Activated CD4-positive, alpha-beta memory T cell treated with anti-CD3 and anti-CD28 coated beads for 36 hours (primary cell): ENCODE measurements at regions not wholly inside any gene's neighbourhood (a gene's known extent, or its start where the extent isn't known, plus 50 kb on each side); places are given as distances from the start of the nearest gene placed in this dataset.

ENCODE experiments used
- CTCF ChIA-PET: fragments of 350-600 bp; sonication (Branson Sonifier 250); formaldehyde crosslinking; loops from one replicate; lab custom pipeline; 2021; ENCODE audit warnings: antibody characterized with exemption, inconsistent platforms; lab: Charles Lee
- POLR2A ChIA-PET: fragments of 350-600 bp; sonication (Branson Sonifier 250); formaldehyde crosslinking; loops from one replicate; lab custom pipeline; 2021; ENCODE audit warnings: antibody characterized with exemption; lab: Charles Lee
- DNase-seq: peaks from one replicate; pipeline ENCODE4 v3.0.0-alpha.2; 2020
- H3K27ac Mint-ChIP-seq: one replicate; pipeline ENCODE4 v1.8.0; 2021; ENCODE audit warnings: mixed read lengths
- H3K27me3 Mint-ChIP-seq: one replicate; pipeline ENCODE4 v1.8.0; 2021; ENCODE audit warnings: mixed read lengths
- H3K36me3 Mint-ChIP-seq: one replicate; pipeline ENCODE4 v1.8.0; 2021; ENCODE audit warnings: mixed read lengths
- H3K4me1 Mint-ChIP-seq: one replicate; pipeline ENCODE4 v1.8.0; 2021; ENCODE audit warnings: low read depth, mixed read lengths
- H3K4me3 Mint-ChIP-seq: one replicate; pipeline ENCODE4 v1.8.0; 2021; ENCODE audit warnings: mild to moderate bottlenecking, mixed read lengths
- H3K9me3 Mint-ChIP-seq: one replicate; pipeline ENCODE4 v1.8.0; 2021; ENCODE audit warnings: mixed read lengths
- intact Hi-C: fragments of 100-400 bp; cut with micrococcal nuclease; formaldehyde crosslinking; loops from one replicate; pipeline ENCODE4 v1.15.1; 2023

DNA sequence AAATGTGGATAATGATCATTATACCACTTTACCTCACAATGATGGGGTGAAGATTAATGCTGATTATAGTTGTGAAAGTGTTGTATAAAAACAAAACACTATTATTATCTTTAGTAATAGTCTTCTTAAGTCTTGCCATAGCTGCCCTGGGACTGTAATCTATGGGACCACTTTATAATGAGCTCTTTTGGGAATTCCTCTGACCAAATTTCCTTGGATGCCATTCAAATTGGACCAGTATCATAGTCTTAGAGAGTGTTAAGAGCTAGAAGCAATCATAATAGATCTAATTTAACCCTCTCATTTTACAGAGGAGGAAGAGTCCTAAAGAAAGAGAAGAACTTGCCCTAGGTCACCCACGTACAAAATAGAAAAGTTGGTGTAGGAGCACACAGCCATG, 457.7 kb upstream of the SLC14A2 start:
- no peaks in the 10 kb centered on the region for H3K36me3 Mint-ChIP-seq
- H3K27me3 Mint-ChIP-seq = peaks cover 6% of the 10 kb centered on the region
- no peak for DNase-seq
- ChIA-PET CTCF (interaction anchor here (1.0 kb wide), 1 partner anchor 56 kb away, joined by 4 read pairs; no protein-coding TSS in a partner anchor), POLR2A (no interaction called here)
- intact Hi-C loops = no loop called here
- H3K4me3 Mint-ChIP-seq = no peak overlapping the region
- H3K4me1 Mint-ChIP-seq = no peaks in the 10 kb centered on the region
- H3K9me3 Mint-ChIP-seq = no peaks in the 10 kb centered on the region
- no peak overlapping the region for H3K27ac Mint-ChIP-seq

DNA sequence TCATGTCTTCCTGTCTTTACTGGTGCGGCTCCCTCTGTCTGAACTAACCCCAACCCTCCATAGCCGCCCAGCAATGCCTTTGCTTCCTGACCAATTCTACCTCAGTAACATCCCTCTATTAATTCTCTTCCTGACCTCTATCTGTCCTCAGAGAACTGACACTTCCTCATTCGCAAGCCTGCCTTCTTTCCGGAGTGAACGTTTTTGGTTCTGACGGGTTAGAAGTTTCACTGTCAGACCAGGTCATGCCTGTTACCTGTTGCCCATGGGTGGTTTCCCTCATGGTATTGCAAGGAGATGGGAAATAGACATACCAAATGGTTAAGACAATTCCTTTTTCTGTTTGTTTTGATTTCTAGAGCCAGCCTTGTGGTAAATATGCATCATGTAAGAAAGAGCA, 453.4 kb upstream of the SLC14A2 start:
- Mint-ChIP-seq H3K36me3 (no peaks in the 10 kb centered on the region), H3K27me3 (peaks cover 9% of the 10 kb centered on the region), H3K9me3 (no peaks in the 10 kb centered on the region), H3K27ac (no peak overlapping the region), H3K4me1 (no peaks in the 10 kb centered on the region), H3K4me3 (no peak overlapping the region)
- POLR2A ChIA-PET = no interaction called here
- DNase-seq = no peak
- CTCF ChIA-PET = no interaction called here
- intact Hi-C loops = no loop called here

DNA sequence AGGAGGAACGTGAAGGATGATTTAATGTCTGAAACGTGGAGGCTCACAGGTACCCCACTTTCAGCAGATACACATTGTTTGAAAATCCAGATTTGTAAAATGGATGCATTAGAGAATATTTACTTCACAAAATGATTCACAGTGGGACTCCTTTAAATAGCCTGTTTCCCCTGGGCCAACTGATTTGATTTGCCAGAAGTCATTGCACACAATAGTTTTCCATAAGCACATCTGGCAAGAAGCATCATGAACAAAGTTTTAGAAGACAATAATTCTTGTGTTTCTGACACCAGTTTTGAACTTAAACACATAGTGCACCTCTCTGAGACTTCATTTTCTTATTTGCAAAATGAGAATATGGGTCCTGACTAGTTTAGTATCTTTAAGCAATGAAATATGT, 451.4 kb upstream of the SLC14A2 start:
- intact Hi-C loops = no loop called here
- POLR2A ChIA-PET = no interaction called here

DNA sequence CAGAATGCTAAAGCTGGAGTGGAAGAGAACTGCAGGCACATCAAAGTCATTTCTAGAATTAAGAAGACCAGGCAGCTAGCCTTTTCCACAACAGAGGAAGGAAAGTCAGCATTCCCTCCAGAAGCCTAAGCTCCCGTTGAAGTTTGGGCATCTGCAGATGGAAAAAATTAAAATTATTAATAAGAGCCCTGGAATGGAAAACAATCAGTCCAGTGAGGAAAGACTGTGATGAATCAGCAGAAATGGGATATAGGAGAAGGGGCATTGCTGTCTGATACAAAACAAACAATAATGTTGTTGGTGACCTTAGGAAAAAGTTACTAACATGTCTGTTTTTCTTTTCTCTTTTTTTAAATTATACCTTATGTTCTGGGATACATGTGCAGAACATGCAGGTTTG, 450.7 kb upstream of the SLC14A2 start:
- Mint-ChIP-seq H3K4me1 (no peaks in the 10 kb centered on the region), H3K9me3 (no peaks in the 10 kb centered on the region), H3K27ac (no peak overlapping the region), H3K4me3 (no peak overlapping the region), H3K27me3 (peaks cover 2% of the 10 kb centered on the region), H3K36me3 (no peaks in the 10 kb centered on the region)
- intact Hi-C loops = no loop called here
- DNase-seq = no peak
- POLR2A ChIA-PET = no interaction called here
- CTCF ChIA-PET = interaction anchor here (1.4 kb wide), 1 partner anchor 48 kb away, joined by 5 read pairs; no protein-coding TSS in a partner anchor

More for the DNA sequence above, 451.4 kb upstream of the SLC14A2 start:
- H3K4me1 Mint-ChIP-seq = no peaks in the 10 kb centered on the region
- no peak for DNase-seq
- H3K9me3 Mint-ChIP-seq = no peaks in the 10 kb centered on the region
- CTCF ChIA-PET = interaction anchor here (1.4 kb wide), 1 partner anchor 49 kb away, joined by 5 read pairs; no protein-coding TSS in a partner anchor
- no peak overlapping the region for H3K27ac Mint-ChIP-seq
- no peaks in the 10 kb centered on the region for H3K36me3 Mint-ChIP-seq
- H3K4me3 Mint-ChIP-seq = no peak overlapping the region
- H3K27me3 Mint-ChIP-seq = peaks cover 5% of the 10 kb centered on the region

DNA sequence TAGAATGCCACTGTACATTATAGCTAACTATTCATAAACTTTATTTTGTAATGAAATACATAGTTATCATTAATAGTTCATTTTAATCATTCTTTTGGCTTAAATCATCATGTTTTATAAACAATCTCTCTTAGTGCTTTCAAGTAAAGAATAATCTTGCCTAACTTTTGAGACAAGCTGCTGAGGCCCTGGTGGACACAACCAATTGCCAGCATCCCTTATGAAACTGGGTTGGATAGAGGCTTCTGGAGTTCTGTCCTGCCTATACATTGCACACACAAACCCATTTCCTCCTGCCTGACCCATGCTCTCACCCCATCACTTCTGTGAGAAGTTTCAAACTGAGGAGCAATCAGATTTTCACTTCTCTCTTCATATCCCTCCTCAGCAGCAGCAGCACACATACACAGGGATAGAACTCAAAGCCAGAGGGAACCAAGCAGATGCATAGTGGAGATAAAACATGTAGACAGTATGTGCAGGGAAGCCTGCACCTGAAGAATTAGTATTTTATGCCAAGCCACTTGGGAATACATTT, 450.0 kb upstream of the SLC14A2 start:
- POLR2A ChIA-PET = no interaction called here
- no peak for DNase-seq
- Mint-ChIP-seq H3K27ac (no peak overlapping the region), H3K4me1 (no peaks in the 10 kb centered on the region), H3K4me3 (no peak overlapping the region), H3K36me3 (no peaks in the 10 kb centered on the region), H3K27me3 (peaks cover 2% of the 10 kb centered on the region), H3K9me3 (no peaks in the 10 kb centered on the region)
- intact Hi-C loops = no loop called here
- CTCF ChIA-PET = interaction anchor here (1.4 kb wide), 1 partner anchor 48 kb away, joined by 5 read pairs; no protein-coding TSS in a partner anchor

DNA sequence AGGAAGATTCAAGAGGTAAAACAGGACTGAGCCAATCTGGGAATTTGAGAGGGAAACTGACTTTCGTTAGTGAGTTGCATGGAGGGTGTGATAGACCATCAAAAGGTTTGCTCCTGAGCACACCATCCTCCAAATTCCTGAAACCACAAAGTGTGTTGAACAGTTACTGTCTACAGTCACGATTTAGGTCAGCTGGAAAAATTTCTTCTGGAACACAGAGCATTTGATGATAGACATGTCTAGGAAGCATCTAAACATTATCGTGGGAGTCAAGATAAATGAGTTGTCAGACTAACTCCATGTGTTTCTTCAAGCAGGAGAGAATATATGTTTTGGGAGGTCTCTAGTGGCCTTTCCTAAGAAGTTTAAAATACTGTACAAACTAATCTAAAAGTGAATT, 449.4 kb upstream of the SLC14A2 start:
- intact Hi-C loops = no loop called here
- POLR2A ChIA-PET = no interaction called here
- H3K36me3 Mint-ChIP-seq = no peaks in the 10 kb centered on the region
- H3K4me1 Mint-ChIP-seq = no peaks in the 10 kb centered on the region
- no peaks in the 10 kb centered on the region for H3K9me3 Mint-ChIP-seq
- no peak for DNase-seq
- H3K27ac Mint-ChIP-seq = no peak overlapping the region
- H3K27me3 Mint-ChIP-seq = peaks cover 2% of the 10 kb centered on the region
- no peak overlapping the region for H3K4me3 Mint-ChIP-seq
- CTCF ChIA-PET = no interaction called here

DNA sequence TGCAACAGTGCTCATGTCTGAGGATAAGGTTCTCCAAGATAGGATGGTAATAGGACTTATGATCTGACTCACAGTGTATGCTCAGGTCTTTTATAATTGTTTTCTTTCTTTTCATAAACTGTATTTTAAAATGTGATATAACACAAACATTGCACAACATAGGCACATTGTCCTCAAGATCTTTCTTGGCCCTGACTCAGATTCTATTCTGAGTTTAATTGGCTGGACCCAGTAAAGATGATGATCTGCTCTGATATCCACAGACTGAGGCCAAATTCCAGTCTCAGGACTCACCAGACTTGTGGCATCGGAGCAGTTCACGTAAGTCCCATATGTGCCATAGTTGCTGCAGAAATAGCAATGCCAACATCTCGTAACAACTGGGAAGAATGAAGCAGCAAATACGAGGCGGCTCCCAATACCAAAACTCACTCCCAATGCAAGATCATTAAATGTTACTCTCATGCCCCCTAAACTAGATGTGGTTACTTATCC, 448.9 kb upstream of the SLC14A2 start:
- Mint-ChIP-seq H3K4me1 (no peaks in the 10 kb centered on the region), H3K27me3 (peaks cover 2% of the 10 kb centered on the region), H3K27ac (no peak overlapping the region), H3K9me3 (no peaks in the 10 kb centered on the region), H3K36me3 (no peaks in the 10 kb centered on the region), H3K4me3 (no peak overlapping the region)
- ChIA-PET POLR2A (no interaction called here), CTCF (no interaction called here)
- intact Hi-C loops = no loop called here
- DNase-seq = no peak

DNA sequence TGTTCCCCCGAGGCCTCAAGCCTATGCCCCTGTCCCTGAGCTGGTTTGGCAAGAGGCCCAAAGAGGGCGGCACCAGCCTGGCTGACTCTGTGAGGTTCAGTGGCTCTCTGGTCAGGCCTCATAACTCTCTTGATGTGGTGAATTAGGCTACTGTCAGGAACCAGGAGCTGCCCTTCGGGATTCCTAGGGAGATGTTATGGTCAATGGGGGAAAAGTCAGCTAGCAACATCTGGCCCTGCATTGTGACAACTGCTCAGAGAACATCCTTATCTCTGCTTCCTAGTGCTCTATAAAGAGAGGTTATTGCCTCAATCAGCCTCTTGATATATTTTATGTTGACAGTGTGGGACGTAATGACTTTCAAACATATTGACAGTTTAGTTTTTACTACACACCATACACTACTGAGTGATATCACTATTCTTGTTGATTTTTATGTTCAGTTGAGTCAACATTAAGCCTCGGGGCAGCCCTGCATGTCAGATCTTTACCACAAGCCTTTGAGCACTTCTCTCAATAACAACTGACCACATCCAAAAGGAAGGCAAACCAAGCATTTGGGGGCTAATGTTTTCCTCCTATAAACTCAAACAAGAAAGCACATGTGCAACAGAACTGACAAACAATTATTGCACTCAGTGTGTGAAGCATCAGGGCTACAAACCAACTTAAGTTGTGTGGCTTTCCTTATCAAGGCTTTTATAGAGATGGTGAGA, 448.3 kb upstream of the SLC14A2 start:
- no peak overlapping the region for H3K4me3 Mint-ChIP-seq
- H3K36me3 Mint-ChIP-seq = no peaks in the 10 kb centered on the region
- POLR2A ChIA-PET = no interaction called here
- CTCF ChIA-PET = no interaction called here
- intact Hi-C loops = no loop called here
- no peaks in the 10 kb centered on the region for H3K4me1 Mint-ChIP-seq
- DNase-seq = no peak
- no peak overlapping the region for H3K27ac Mint-ChIP-seq
- peaks cover 2% of the 10 kb centered on the region for H3K27me3 Mint-ChIP-seq
- H3K9me3 Mint-ChIP-seq = no peaks in the 10 kb centered on the region

DNA sequence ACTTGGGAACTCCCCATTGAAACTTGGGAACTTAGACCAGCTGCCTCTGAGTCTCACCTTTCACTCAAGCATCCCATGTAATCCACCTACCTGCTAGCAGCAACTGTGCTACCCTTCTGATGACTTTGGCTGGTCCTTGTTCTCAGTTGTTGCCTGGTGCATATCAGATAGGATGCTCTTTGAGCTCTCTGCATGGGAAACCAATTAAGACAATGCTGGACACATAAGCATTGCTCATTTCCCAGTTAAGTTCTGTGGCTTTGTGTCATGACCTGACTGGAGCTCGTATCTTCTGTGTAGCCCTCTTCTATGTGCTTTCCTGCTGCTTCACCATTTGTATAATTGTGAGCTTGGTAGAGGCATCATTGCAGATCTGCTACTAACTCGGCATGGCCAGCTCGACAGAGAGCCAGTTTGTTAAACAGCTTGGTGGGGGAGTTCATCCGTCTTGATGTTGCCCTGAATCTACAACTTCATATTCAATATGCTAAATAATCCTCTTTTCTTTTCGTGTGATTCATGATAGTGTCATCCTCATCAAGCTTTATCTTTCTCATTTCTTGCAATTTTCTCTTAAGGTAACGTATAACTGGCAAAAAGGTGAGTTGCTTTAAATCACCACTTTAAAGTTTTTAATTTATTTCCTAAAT, 447.5 kb upstream of the SLC14A2 start:
- intact Hi-C loops = no loop called here
- Mint-ChIP-seq H3K4me3 (no peak overlapping the region), H3K27ac (no peak overlapping the region), H3K9me3 (no peaks in the 10 kb centered on the region), H3K4me1 (no peaks in the 10 kb centered on the region), H3K27me3 (peaks cover 2% of the 10 kb centered on the region), H3K36me3 (no peaks in the 10 kb centered on the region)
- DNase-seq = no peak
- CTCF ChIA-PET = no interaction called here
- POLR2A ChIA-PET = no interaction called here

DNA sequence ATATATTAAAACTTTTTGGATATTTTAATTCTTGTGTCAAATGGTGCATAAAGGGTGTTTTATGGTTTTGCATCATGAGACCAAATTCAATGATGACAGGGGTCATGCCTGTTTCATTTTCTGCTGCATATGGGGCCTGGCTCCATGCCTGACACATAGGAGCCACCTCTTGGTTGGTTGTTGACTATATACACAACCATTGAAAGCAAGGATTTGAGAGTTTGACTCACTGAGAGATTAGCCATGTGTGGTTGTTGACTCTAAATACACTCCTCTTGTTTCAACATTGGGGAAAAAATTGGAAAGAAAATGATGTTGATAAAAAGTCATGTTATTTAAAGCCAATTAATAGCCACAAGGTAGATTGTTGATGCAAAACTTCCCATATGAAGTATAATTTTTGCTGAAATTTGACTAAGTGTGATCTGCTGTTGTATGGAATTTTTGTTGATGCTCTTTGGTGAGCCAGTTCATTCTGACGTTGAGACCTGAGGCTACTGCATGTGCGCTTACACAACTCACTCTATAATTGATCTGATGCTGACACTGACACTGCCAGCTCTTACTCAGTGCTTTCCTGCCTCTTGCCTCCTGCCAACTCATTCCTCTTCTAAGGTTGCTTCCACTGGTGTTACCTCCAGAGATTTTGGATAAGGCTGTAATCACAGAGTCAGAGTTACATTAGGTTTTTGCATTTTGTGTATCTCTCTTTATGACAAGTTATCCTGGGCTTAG, 446.2 kb upstream of the SLC14A2 start:
- Mint-ChIP-seq H3K27ac (no peak overlapping the region), H3K36me3 (no peaks in the 10 kb centered on the region), H3K4me1 (no peaks in the 10 kb centered on the region), H3K27me3 (no peaks in the 10 kb centered on the region), H3K9me3 (no peaks in the 10 kb centered on the region), H3K4me3 (no peak overlapping the region)
- intact Hi-C loops = loop anchor here (1.0 kb wide), 1 partner anchor 28 kb away; no protein-coding TSS in a partner anchor
- CTCF ChIA-PET = no interaction called here
- POLR2A ChIA-PET = interaction anchor here (0.6 kb wide), 1 partner anchor 20 kb away, joined by 3 read pairs; no protein-coding TSS in a partner anchor
- no peak for DNase-seq

DNA sequence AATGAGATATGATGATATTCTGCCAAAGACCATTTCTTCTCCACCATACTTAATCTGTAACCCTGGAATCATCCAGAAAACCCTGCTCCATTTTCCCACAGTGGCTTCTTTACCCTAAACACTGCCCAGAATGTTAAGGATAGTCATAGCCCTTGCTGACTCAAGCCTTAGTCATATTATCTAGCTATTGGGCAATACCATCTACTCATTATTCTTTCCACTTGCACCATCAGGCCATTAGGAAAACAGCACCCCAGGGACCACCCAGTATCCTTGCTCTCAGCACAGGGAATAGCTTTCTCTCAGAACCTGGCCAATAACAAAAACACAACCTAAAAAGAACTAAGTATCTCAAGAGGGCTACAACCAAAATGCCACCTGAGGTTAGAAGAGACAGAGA, 445.7 kb upstream of the SLC14A2 start:
- ChIA-PET POLR2A (interaction anchor here (0.6 kb wide), 1 partner anchor 21 kb away, joined by 3 read pairs; no protein-coding TSS in a partner anchor), CTCF (no interaction called here)
- H3K9me3 Mint-ChIP-seq = no peaks in the 10 kb centered on the region
- H3K4me3 Mint-ChIP-seq = no peak overlapping the region
- DNase-seq = no peak
- intact Hi-C loops = loop anchor here (1.0 kb wide), 1 partner anchor 28 kb away; no protein-coding TSS in a partner anchor
- H3K4me1 Mint-ChIP-seq = no peaks in the 10 kb centered on the region
- no peaks in the 10 kb centered on the region for H3K27me3 Mint-ChIP-seq
- H3K27ac Mint-ChIP-seq = no peak overlapping the region
- no peaks in the 10 kb centered on the region for H3K36me3 Mint-ChIP-seq
